HG03442 (cell line): ENCODE measurements at regions not wholly inside any gene's neighbourhood (a gene's known extent, or its start where the extent isn't known, plus 50 kb on each side); places are given as distances from the start of the nearest gene placed in this dataset.
"Not testable (repeated sequence)": the region's sequence is repeated elsewhere in the genome, so short reads cannot be mapped to it uniquely, and the experiment has no call there.

Source experiments
- ATAC-seq: cut with Tn5 transposase; IDR thresholded peaks from one replicate; pipeline ENCODE4 v1.9.1; 2021; ENCODE audit warnings: mild to moderate bottlenecking, moderate library complexity; ENCODE audit not compliant: unreplicated experiment

DNA sequence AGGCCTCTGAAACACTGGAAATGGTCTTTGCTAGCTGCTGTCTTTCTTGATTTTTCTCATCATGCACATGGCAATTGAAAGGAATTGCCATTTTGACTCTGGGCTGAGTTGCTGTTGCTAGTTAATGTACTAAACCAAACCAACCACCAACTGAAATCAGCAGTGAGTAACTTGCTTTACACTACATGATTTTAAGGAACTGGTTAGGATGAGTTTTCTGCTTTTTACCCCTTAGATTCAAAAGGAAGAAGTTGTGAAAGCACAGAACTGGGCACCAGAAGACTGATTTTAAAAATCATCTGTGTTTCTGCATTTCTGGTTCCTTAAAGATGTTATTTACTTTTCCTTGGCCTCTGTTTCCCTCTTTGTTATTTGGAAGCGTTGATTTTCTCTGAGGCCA, 361.9 kb downstream of the HLX start:
- no peak for ATAC-seq

DNA sequence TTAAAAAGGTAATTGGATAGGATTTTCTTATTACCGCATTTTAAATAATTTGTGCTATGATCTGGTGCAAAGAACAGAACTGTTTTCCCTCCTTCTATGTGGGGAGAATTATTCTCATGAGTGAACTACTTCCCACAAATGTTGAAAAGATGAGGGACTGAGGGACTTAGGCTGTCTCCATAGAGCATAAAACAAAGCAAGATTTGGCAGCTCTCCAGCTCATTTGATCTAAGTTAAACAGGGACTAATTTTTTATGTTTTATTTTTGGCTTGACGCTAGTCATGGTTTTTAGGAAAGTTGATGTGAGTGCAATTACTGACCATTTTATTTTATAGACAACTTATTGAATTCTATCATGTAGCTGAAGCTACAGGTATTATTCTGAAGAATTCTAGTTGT, 362.3 kb downstream of the HLX start:
- ATAC-seq, result no peak

- no peak for ATAC-seq
Measured at GRCh38 chr1:221246067-221246466, 366.8 kb downstream of the HLX start.

GRCh38 chr1:221246628-221247415, 367.6 kb downstream of the HLX start:
- no peak for ATAC-seq

DNA sequence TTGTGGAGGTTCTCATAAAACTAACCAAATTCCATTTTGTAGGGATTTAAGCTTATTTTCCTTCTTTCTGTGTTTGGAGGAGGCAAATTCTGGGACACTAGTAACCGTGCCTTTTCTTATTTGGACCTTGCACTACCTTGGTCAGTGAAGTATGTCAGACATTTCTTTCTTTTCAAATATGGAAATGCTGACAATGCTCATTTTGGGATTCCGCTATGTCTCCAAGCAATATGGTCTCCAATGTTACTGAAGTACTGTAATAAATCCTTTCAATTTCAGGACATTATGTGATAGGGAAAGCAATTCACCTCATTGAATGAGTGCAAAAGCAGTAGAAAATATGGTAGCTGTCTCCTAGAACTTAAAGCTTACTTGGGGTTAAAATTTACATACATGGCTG, 372.3 kb downstream of the HLX start:
- no peak for ATAC-seq

DNA sequence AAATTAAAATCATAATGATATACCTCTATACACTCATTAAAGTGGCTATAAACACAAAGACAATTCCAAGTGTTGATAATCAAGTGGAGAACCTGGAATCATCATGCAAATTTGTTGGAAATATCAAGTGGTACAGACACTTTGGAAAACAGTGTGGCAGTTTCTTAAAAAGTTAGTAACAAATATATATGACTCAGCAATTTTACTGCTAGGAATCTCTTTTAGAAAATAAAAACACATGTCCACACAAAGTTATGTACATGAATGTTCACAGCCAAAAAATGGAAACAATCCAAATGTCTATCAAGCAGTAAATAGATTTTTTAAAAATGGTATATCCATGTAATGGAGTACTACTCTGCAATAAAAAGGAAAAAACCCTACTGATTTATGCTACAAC, 375.6 kb downstream of the HLX start:
- ATAC-seq, result no peak

- ATAC-seq, result no peak
Measured at GRCh38 chr1:221256773-221257172, 377.5 kb downstream of the HLX start.

DNA sequence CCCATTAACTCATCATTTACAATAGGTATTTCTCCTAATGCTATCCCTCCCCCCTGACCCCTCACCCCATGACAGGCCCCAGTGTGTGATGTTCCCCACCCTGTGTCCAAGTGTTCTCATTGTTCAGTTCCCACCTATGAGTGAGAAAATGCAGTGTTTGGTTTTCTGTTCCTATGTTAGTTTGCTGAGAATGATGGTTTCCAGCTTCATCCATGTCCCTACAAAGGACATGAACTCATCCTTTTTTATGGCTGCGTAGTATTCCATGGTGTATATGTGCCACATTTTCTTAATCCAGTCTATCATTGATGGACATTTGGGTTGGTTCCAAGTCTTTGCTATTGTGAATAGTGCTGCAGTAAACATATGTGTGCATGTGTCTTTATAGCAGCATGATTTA, 378.3 kb downstream of the HLX start:
- not testable (repeated sequence) for ATAC-seq

GRCh38 chr1:221262677-221263076, 383.4 kb downstream of the HLX start:
- not testable (repeated sequence) for ATAC-seq

GRCh38 chr1:221263831-221264767, 384.9 kb downstream of the HLX start:
- peak; percentile 96 for ATAC-seq

DNA sequence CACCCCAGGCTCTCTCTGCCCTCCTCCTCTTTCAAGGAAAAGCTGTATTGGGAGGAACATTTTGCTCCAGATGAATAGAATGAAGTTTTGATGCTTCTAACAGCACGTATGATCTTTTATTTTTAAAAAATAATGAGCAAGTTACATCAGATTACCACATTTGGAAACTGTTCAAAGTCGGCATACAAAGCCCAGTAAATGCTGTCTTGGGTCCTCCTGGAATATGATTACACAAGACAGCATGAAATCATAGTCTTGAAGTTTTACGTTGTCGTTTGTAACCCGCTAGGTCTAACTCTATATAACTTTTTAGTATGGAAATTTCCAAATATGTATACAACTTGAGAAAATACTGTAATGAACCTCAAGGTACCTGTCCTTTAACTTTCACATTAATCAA, 385.6 kb downstream of the HLX start:
- ATAC-seq, result no peak

GRCh38 chr1:221268295-221268694, 389.1 kb downstream of the HLX start:
- no peak for ATAC-seq

DNA sequence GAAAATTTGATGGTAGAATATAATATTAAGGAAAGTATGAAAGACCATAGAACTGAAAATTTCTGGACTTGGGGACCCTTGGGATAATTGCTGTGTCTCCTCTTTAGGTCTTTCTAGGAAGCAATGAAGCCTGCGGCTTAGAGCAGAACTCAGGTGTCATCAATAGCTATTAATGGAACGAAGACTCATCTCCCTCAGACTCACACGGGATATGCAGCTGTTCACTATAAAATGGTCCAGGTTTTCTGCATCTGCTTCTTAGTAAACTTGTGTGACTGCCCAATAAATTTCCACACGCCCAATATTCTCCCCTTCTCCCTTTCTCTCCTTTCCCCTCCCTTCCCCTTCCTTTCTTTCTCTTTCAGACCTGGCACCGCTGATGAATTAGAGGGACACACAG, 392.5 kb downstream of the HLX start:
- no peak for ATAC-seq

- no peak for ATAC-seq
Measured at GRCh38 chr1:221272940-221273339, 393.7 kb downstream of the HLX start.

DNA sequence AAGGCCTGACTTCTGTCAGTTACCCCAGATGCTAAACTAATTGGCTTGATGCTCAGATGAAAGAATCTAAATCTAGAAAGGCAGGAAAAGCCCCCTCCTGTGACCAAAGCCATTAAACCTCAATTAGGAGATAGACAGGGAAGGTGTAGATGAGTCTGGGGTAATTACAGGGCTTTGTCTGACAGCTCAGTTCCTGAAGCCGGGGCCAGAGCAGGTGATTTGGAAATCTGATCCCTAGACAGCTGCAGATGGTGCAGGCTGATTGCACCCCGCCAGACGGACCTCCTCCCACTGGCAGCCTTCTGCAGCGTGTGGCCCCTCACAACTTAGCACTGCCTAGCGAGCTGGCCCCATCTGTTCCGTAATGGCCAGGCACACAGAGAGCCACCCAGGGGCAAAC, 395.1 kb downstream of the HLX start:
- ATAC-seq, result no peak

GRCh38 chr1:221276896-221277409, 397.7 kb downstream of the HLX start:
- no peak for ATAC-seq

DNA sequence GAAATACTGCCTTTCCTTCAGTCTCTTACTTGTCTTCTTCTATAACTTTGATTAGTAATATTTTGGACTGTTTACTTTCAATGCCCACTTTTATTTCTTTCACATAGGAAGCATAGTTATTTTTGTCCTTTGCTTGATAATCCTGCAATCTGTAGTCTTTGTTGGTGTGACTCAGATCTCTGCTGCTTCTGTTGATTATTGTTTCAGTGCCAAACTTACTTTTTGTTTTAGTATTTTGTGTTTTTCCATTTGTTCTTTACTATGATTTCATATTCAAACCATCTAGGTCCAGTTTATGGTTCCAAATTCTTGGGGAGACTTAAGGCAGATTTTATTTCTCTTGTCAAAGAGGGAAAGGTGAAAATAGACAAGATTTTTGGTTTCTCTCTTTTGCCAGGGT, 399.9 kb downstream of the HLX start:
- ATAC-seq, result no peak

- no peak for ATAC-seq
Measured at GRCh38 chr1:221283532-221283931, 404.3 kb downstream of the HLX start.

- no peak for ATAC-seq
Measured at GRCh38 chr1:221284028-221284427, 404.8 kb downstream of the HLX start.

DNA sequence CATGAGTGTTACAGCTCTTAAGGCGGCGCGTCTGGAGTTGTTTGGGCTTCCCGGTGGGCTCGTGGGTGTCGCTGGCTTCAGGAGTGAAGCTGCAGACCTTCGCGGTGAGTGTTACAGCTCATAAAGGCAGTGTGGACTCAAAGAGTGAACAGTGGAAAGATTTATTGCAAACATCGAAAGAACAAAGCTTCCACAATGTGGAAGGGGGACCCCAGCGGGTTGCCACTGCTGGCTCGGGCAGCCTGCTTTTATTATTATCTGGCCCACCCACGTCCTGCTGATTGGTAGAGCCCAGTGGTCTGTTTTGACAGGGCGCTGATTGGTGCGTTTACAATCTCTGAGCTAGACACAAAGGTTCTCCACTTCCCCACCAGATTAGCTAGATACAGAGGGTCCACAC, 405.7 kb downstream of the HLX start:
- ATAC-seq, result not testable (repeated sequence)

DNA sequence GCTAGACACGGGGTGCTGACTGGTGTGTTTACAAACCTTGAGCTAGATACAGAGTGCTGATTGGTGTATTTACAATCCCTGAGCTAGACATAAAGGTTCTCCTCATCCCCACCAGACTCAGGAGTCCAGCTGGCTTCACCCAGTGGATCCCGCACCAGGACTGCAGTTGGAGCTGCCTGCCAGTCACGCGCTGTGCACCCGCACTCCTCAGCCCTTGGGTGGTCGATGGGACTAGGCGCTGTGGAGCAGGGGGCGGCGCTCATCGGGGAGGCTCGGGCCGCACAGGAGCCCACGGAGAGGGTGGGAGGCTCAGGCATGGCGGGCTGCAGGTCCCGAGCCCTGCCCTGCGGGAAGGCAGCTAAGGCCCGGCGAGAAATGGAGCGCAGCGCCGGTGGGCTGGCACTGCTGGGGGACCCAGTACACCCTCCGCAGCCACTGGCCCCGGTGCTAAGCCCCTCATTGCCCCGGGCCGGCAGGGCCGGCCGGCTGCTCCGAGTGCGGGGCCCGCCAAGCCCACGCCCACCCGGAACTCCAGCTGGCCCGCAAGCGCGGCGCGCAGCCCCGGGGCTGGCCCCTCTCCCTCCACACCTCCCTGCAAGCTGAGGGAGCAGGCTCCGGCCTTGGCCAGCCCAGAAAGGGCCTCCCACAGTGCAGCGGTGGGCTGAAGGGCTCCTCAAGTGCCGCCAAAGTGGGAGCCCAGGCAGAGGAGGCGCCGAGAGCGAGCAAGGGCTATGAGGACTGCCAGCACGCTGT, 406.4 kb downstream of the HLX start:
- not testable (repeated sequence) for ATAC-seq
